ENCODE measurements at regions not wholly inside any gene's neighbourhood (a gene's known extent, or its start where the extent isn't known, plus 50 kb on each side); places are given as distances from the start of the nearest gene placed in this dataset.

DNA sequence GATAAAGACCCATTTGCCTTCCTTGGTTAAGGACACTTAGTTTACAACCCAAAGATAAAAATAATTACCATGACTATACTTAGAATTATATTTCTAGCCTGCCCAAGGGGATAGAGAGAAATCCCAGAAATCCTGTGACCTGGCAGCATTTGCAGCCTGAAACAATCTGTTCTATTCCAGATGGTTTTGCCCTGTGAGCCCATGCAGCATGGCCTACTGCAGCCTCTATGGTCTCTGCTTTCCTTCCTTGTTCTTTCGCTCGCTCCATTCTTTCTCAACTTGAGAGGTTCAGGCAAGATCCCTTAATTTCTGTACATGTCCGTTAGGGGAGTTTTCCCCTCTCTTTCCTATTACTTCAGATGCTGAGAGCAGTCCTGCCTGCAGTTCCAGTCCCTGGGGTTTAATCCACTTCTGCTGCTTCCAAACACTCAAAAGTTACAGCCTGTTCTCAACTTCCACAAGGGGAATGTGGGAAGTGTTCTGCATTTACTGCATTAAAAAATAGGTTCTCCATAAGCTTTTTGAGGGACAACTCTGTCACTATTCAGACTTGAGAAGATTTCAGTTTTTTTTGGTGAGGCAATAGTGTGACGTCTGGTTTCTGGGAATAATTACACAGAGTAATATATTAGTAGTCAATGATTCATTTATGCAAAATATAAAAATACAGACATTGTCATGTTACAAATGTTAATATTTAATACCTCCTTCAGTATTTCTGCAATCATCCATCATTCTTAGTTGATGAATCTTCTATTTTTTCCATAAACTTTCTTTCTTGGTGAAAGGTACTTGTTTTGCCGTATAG is 80.3 kb downstream of the CDCA7 start:
- H3K4me3 ChIP-seq (ENCODE audit: low read depth in 1 of 2, low read length in 1 of 2), result no peak overlapping the region
- no peaks in the 10 kb centered on the region for H3K4me1 ChIP-seq (ENCODE audit: control insufficient read depth in 1 of 2, insufficient read depth in 1 of 2, low read depth in 1 of 2, low read length in 1 of 2)
- no peaks in the 10 kb centered on the region for H3K9me3 ChIP-seq
- H3K27me3 ChIP-seq, result peaks cover 20% of the 10 kb centered on the region
- H3K36me3 ChIP-seq, result no peaks in the 10 kb centered on the region
- H3K27ac ChIP-seq, result no peak overlapping the region
- TF ChIP-seq, protein P1, sequence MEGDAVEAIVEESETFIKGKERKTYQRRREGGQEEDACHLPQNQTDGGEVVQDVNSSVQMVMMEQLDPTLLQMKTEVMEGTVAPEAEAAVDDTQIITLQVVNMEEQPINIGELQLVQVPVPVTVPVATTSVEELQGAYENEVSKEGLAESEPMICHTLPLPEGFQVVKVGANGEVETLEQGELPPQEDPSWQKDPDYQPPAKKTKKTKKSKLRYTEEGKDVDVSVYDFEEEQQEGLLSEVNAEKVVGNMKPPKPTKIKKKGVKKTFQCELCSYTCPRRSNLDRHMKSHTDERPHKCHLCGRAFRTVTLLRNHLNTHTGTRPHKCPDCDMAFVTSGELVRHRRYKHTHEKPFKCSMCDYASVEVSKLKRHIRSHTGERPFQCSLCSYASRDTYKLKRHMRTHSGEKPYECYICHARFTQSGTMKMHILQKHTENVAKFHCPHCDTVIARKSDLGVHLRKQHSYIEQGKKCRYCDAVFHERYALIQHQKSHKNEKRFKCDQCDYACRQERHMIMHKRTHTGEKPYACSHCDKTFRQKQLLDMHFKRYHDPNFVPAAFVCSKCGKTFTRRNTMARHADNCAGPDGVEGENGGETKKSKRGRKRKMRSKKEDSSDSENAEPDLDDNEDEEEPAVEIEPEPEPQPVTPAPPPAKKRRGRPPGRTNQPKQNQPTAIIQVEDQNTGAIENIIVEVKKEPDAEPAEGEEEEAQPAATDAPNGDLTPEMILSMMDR (IDR thresholded peaks at IDR 0.05), result no peak

DNA sequence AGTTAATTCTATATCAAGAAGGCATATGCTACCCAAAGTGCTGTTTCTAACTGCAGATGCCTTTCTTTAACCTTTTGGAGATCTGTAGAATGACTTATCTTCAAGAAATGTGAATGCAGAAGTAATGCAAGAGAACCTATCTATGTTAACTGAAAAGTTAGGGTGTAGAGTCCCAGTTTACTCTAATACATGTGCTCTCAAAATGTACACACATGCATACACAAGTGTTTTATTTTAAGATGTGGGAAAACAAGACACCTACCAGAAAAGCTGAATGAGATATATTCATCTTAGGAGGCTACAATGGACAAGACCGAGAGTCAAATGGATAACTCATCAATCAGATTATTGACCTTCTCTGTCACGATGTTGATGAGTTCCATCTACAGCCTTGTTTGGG is 80.9 kb downstream of the CDCA7 start:
- TF ChIP-seq, protein P1 (IDR thresholded peaks at IDR 0.05), result no peak
- H3K4me3 ChIP-seq (ENCODE audit: low read depth in 1 of 2, low read length in 1 of 2), result no peak overlapping the region
- H3K36me3 ChIP-seq, result no peaks in the 10 kb centered on the region
- peaks cover 20% of the 10 kb centered on the region for H3K27me3 ChIP-seq
- H3K9me3 ChIP-seq, result no peaks in the 10 kb centered on the region
- no peak overlapping the region for H3K27ac ChIP-seq
- no peaks in the 10 kb centered on the region for H3K4me1 ChIP-seq (ENCODE audit: control insufficient read depth in 1 of 2, insufficient read depth in 1 of 2, low read depth in 1 of 2, low read length in 1 of 2)

DNA sequence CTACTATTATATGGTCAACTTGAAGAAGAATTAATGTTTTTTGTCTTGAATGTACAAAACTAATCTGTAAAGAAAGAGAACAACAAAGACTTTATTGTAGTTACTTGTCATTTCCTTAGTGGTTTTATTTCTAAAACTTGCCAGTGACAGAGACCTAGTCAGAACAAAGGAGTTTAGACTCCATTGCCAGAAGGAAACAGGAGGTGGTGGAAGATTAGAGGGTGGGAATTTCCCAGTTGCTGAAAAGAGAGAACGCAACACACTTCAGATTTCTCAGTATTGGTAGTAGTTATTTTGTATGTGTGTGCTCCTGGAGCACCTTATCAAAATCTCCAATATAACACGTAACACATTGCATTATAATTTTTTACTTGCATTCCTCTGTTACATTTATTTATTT is 81.4 kb downstream of the CDCA7 start:
- H3K4me1 ChIP-seq (ENCODE audit: control insufficient read depth in 1 of 2, insufficient read depth in 1 of 2, low read depth in 1 of 2, low read length in 1 of 2), result no peaks in the 10 kb centered on the region
- no peak overlapping the region for H3K27ac ChIP-seq
- H3K36me3 ChIP-seq, result no peaks in the 10 kb centered on the region
- TF ChIP-seq, protein P1 (IDR thresholded peaks at IDR 0.05), result no peak
- H3K27me3 ChIP-seq, result peaks cover 20% of the 10 kb centered on the region
- no peak overlapping the region for H3K4me3 ChIP-seq (ENCODE audit: low read depth in 1 of 2, low read length in 1 of 2)
- no peaks in the 10 kb centered on the region for H3K9me3 ChIP-seq

DNA sequence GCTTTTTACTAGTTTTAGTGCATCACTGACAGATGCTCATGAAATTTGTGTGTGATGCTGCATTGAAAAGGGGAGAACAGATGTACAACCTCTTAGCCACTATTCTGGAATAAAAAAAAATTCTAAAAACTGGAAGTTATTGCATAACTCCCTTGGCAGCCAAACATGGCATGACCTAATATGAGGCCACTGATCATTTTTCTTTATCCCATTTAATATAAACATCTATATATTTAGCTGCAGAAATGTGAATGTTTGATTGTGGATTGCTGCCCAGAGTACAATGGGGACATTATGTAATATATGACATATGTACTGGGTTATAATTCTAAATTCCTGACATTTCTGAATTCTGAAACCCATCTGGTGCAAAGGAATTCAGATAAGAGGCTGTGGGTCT is 86.5 kb downstream of the CDCA7 start:
- H3K27me3 ChIP-seq, result no peaks in the 10 kb centered on the region
- H3K27ac ChIP-seq, result no peak overlapping the region
- no peaks in the 10 kb centered on the region for H3K9me3 ChIP-seq
- no peaks in the 10 kb centered on the region for H3K36me3 ChIP-seq
- H3K4me1 ChIP-seq (ENCODE audit: control insufficient read depth in 1 of 2, insufficient read depth in 1 of 2, low read depth in 1 of 2, low read length in 1 of 2), result no peaks in the 10 kb centered on the region
- TF ChIP-seq, protein P1 (IDR thresholded peaks at IDR 0.05), result no peak
- no peak overlapping the region for H3K4me3 ChIP-seq (ENCODE audit: low read depth in 1 of 2, low read length in 1 of 2)

DNA sequence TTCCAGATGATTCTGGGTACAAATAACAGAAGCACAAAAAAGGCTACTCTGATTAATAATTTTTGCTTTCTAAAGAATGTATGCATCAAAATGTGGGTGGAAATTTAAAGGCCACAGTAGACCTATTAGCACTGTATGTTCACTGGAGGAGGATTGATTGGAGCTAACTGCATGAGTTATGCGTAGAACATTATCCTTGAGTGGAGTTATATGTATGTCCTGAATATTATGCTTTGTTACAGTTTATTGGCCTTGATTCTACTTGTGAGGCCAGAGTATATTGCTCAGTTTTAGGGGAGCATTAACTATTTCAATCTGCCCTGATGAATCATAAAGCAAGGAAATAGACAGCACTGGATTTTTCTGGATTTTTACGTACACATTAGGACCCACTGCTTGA is 87.9 kb downstream of the CDCA7 start:
- TF ChIP-seq, protein P1 (IDR thresholded peaks at IDR 0.05), result no peak
- H3K27me3 ChIP-seq, result no peaks in the 10 kb centered on the region
- H3K36me3 ChIP-seq, result no peaks in the 10 kb centered on the region
- H3K9me3 ChIP-seq, result no peaks in the 10 kb centered on the region
- H3K4me1 ChIP-seq (ENCODE audit: control insufficient read depth in 1 of 2, insufficient read depth in 1 of 2, low read depth in 1 of 2, low read length in 1 of 2), result no peaks in the 10 kb centered on the region
- no peak overlapping the region for H3K4me3 ChIP-seq (ENCODE audit: low read depth in 1 of 2, low read length in 1 of 2)
- no peak overlapping the region for H3K27ac ChIP-seq
